B cell (primary cell): ENCODE measurements at regions not wholly inside any gene's neighbourhood (a gene's known extent, or its start where the extent isn't known, plus 50 kb on each side); places are given as distances from the start of the nearest gene placed in this dataset.

ENCODE experiments used
- ATAC-seq: fragments of 200-7000 bp; cut with Tn5 transposase; one replicate; pipeline ENCODE4 v1.10.0; 2021; ENCODE audit warnings: low read depth, mild to moderate bottlenecking, moderate number of reproducible peaks, moderate library complexity
- CTCF ChIA-PET: fragments of 350-600 bp; sonication (Branson Sonifier 250); formaldehyde crosslinking; loops from one replicate; lab custom pipeline; 2021; ENCODE audit warnings: antibody characterized with exemption, inconsistent platforms; lab: Charles Lee
- POLR2A ChIA-PET: fragments of 350-600 bp; sonication (Branson Sonifier 250); formaldehyde crosslinking; loops from one replicate; lab custom pipeline; 2021; ENCODE audit warnings: antibody characterized with exemption; lab: Charles Lee
- DNase-seq: peaks from one replicate; pipeline ENCODE4 v3.0.0; 2013
- H2AFZ ChIP-seq: 2 replicates; pipeline ENCODE4 v1.6.1; 2012; ENCODE audit warnings: mild to moderate bottlenecking, low read depth, low read length; ENCODE audit not compliant: insufficient read depth, poor library complexity, severe bottlenecking
- H3K27ac ChIP-seq, 2 donors: 1 replicate in 1 of 2; 2 replicates in 1 of 2; pipeline ENCODE4 v1.5.1; 2012 to 2013; ENCODE audit warnings: low read length in 2 of 2, mild to moderate bottlenecking in 2 of 2, moderate library complexity in 1 of 2
- H3K27me3 ChIP-seq, 4 experiments: fragments of 200-600 bp in 1 of 4; sonication (generic) in 1 of 4; replicated peaks in 1 of 4; 1 replicate in 2 of 4; 2 replicates in 2 of 4; pipeline versions ENCODE4 v1.6.1 to v1.7.0; 2013 to 2016; ENCODE audit warnings: low read length in 3 of 4, mild to moderate bottlenecking in 2 of 4, mixed read lengths in 1 of 4, moderate library complexity in 1 of 4; ENCODE audit not compliant: insufficient read depth in 4 of 4, control insufficient read depth in 3 of 4; ENCODE audit errors: control extremely low read depth in 1 of 4
- H3K36me3 ChIP-seq, 2 experiments: replicated peaks in 1 of 2; 1 replicate in 1 of 2; 2 replicates in 1 of 2; pipeline versions ENCODE4 v1.6.1 to v1.7.1; 2013; ENCODE audit warnings: low read length in 1 of 2; ENCODE audit not compliant: insufficient read depth in 2 of 2, control insufficient read depth in 1 of 2; ENCODE audit errors: control extremely low read depth in 1 of 2, extremely low read depth in 1 of 2
- H3K4me1 ChIP-seq, 2 donors: fragments of 200-600 bp in 1 of 2; sonication (generic) in 1 of 2; 1 replicate in 1 of 2; 2 replicates in 1 of 2; pipeline versions ENCODE4 v1.5.1 to v1.6.1; 2013 to 2017; ENCODE audit warnings: low read length in 2 of 2; ENCODE audit not compliant: control insufficient read depth in 2 of 2, insufficient read depth in 2 of 2
- H3K4me2 ChIP-seq: replicated peaks from 2 replicates; pipeline ENCODE3; 2012; ENCODE audit warnings: mild to moderate bottlenecking, low read depth, low read length; ENCODE audit not compliant: poor library complexity, severe bottlenecking
- H3K4me3 ChIP-seq, 5 experiments: fragments of 200-600 bp in 1 of 5; sonication (generic) in 1 of 5; 1 replicate in 3 of 5; 2 replicates in 2 of 5; pipeline versions ENCODE4 v1.5.1 to v1.7.0; 2011 to 2016; ENCODE audit warnings: low read length in 4 of 5, mild to moderate bottlenecking in 4 of 5, low read depth in 2 of 5, control low read depth in 1 of 5, moderate library complexity in 1 of 5; ENCODE audit not compliant: insufficient read depth in 1 of 5; ENCODE audit errors: control extremely low read depth in 1 of 5, extremely low read depth in 1 of 5
- H3K79me2 ChIP-seq: fragments of 200-600 bp; sonication (generic); one replicate; pipeline ENCODE4 v1.6.0; 2016; ENCODE audit warnings: low read length; ENCODE audit not compliant: control insufficient read depth, insufficient read depth
- H3K9ac ChIP-seq: fragments of 200-600 bp; sonication (generic); 2 replicates; pipeline ENCODE4 v1.6.1; 2017; ENCODE audit warnings: mild to moderate bottlenecking, low read length, moderate library complexity
- H3K9me3 ChIP-seq, 3 donors: one replicate each; pipeline versions ENCODE4 v1.6.1 to v1.7.1; 2013; ENCODE audit warnings: low read length in 2 of 3; ENCODE audit not compliant: control insufficient read depth in 2 of 3, insufficient read depth in 1 of 3; ENCODE audit errors: control extremely low read depth in 1 of 3
- H4K20me1 ChIP-seq: 2 replicates; pipeline ENCODE4 v1.6.0; 2012; ENCODE audit warnings: mild to moderate bottlenecking, low read length; ENCODE audit not compliant: insufficient read depth, control insufficient read depth, poor library complexity, severe bottlenecking
- H3K27ac Mint-ChIP-seq: one replicate; pipeline ENCODE4 v1.8.0; 2021; ENCODE audit warnings: mixed read lengths
- H3K27me3 Mint-ChIP-seq: one replicate; pipeline ENCODE4 v1.8.0; 2021; ENCODE audit warnings: mixed read lengths
- H3K4me1 Mint-ChIP-seq: one replicate; pipeline ENCODE4 v1.8.0; 2021; ENCODE audit warnings: mixed read lengths
- H3K4me3 Mint-ChIP-seq: one replicate; pipeline ENCODE4 v1.8.0; 2021; ENCODE audit warnings: mixed read lengths
- H3K9me3 Mint-ChIP-seq: one replicate; pipeline ENCODE4 v1.8.0; 2022; ENCODE audit warnings: mixed read lengths; ENCODE audit not compliant: insufficient read depth
- CTCF ChIP-seq: fragments of 200-600 bp; IDR thresholded peaks from one replicate; pipeline ENCODE4 v1.8.0; 2022; ENCODE audit warnings: antibody characterized with exemption, mild to moderate bottlenecking
- EZH2 ChIP-seq: IDR thresholded peaks from 2 replicates; pipeline ENCODE4 v1.6.1; 2012; ENCODE audit warnings: borderline replicate concordance, low read depth, mild to moderate bottlenecking, moderate library complexity, low read length; ENCODE audit not compliant: insufficient read depth, poor library complexity, severe bottlenecking
- WGBS: methylation state at CpG from one replicate; pipeline ENCODE4 v1.1.5; 2013; ENCODE audit warnings: missing lambda C conversion rate; ENCODE audit not compliant: insufficient coverage; 5-methylcytosine and 5-hydroxymethylcytosine counted together
- intact Hi-C: fragments of 100-400 bp; cut with micrococcal nuclease; formaldehyde crosslinking; loops from one replicate; pipeline ENCODE4 v1.10.0; 2022

- H3K27me3 ChIP-seq, result peaks cover 0 to 2% (median 0%) of the 10 kb centered on the region in 4 experiments
- 75% methylated on average over 2 of the region's 7 CpGs for WGBS
- Mint-ChIP-seq H3K4me3 (no peak overlapping the region), H3K27me3 (peaks cover 3% of the 10 kb centered on the region), H3K27ac (no peak overlapping the region), H3K4me1 (no peaks in the 10 kb centered on the region), H3K9me3 (no peaks in the 10 kb centered on the region)
- TF ChIP-seq CTCF (no peak), EZH2 (no peak)
- H2AFZ ChIP-seq, result no peak overlapping the region
- no peak overlapping the region for H3K4me3 ChIP-seq
- no peaks in the 10 kb centered on the region for H3K36me3 ChIP-seq
- H4K20me1 ChIP-seq, result no peaks in the 10 kb centered on the region
- no peak overlapping the region for H3K27ac ChIP-seq
- POLR2A ChIA-PET, result no interaction called here
- CTCF ChIA-PET, result no interaction called here
- ATAC-seq, result no peak
- no peaks in the 10 kb centered on the region for H3K79me2 ChIP-seq
- H3K4me1 ChIP-seq, result no peaks in the 10 kb centered on the region
- no peak overlapping the region for H3K4me2 ChIP-seq
- intact Hi-C loops, result no loop called here
- H3K9ac ChIP-seq, result no peak overlapping the region
- H3K9me3 ChIP-seq, result no peaks in the 10 kb centered on the region
- DNase-seq, result no peak
Observed at GRCh38 chr10:30116041-30116491, 56.7 kb upstream of the JCAD start.

GRCh38 chr10:30115626-30115940 is 56.2 kb upstream of the JCAD start:
- Histone ChIP-seq H3K27ac (no peak overlapping the region), H3K36me3 (no peaks in the 10 kb centered on the region), H3K27me3 (peaks cover 0 to 2% (median 0%) of the 10 kb centered on the region in 4 experiments), H2AFZ (no peak overlapping the region), H3K4me2 (no peak overlapping the region), H3K4me1 (no peaks in the 10 kb centered on the region), H3K4me3 (no peak overlapping the region), H3K79me2 (no peaks in the 10 kb centered on the region), H3K9ac (no peak overlapping the region), H3K9me3 (no peaks in the 10 kb centered on the region), H4K20me1 (no peaks in the 10 kb centered on the region)
- 88% methylated on average over 5 of the region's 6 CpGs for WGBS
- no peaks in the 10 kb centered on the region for H3K4me1 Mint-ChIP-seq
- CTCF ChIA-PET, result no interaction called here
- DNase-seq, result no peak
- no peak overlapping the region for H3K27ac Mint-ChIP-seq
- no peaks in the 10 kb centered on the region for H3K9me3 Mint-ChIP-seq
- peaks cover 3% of the 10 kb centered on the region for H3K27me3 Mint-ChIP-seq
- POLR2A ChIA-PET, result no interaction called here
- intact Hi-C loops, result no loop called here
- H3K4me3 Mint-ChIP-seq, result no peak overlapping the region
- no peak for ATAC-seq
- TF ChIP-seq EZH2 (no peak), CTCF (no peak)
